ENCODE measurements at regions not wholly inside any gene's neighbourhood (a gene's known extent, or its start where the extent isn't known, plus 50 kb on each side); places are given as distances from the start of the nearest gene placed in this dataset.

- TF ChIP-seq CTCF (IDR thresholded peaks at IDR 0.05; ENCODE audit: extremely low read depth in 1 of 2, insufficient read depth in 1 of 2, low read depth in 1 of 2, low read length in 2 of 2) = no peak
- TF ChIP-seq MYC (IDR thresholded peaks at IDR 0.05; ENCODE audit: low read depth, low read length) = no peak
- TF ChIP-seq EZH2 (IDR thresholded peaks at IDR 0.05; ENCODE audit: borderline replicate concordance, low read depth, low read length, severe bottlenecking) = no peak
Observed at GRCh38 chr5:123945548-123945947, 433.6 kb downstream of the CSNK1G3 start.

All from endothelial cell of umbilical vein (primary cell).